ENCODE measurements at regions not wholly inside any gene's neighbourhood (a gene's known extent, or its start where the extent isn't known, plus 50 kb on each side); places are given as distances from the start of the nearest gene placed in this dataset.

DNA sequence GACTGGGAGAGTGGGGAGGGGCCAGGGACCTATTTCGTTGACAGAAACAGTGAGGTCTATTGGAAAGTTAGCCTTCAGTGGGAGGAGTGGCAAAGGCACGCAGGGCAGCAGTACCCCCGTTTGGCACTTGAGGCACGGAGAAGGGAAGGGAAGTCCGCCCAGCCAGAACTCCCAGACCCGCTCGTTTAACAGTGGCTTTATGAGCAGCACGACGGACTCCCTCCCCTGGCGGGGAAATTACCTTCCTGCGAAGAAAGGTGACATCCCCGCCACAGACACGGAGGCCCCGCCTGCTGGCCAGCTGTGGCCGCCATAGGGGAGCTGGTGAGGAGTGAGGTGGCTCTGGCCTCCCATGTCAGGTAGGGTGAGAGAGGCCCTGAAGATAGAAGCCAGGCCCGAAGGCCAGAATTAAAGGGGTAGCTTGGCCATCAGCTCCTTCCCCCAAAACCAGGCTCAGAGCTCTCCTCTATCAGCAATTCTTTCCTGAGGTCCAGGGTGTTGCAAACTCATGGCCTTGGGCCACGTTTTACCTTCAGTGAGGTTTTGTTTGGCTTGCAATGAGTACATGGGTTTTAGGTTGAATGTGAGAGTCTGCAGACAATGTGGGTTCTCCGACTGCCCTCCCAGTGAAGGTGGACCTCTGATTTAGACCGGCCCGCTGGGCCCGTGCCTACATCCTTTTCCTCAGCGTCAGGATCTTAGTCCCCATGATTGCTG is 123.7 kb downstream of the MRPL14 start (continued):
- TF ChIP-seq RAD21 (IDR thresholded peaks at IDR 0.05; ENCODE audit: insufficient read depth, low read depth, low read length) (0 out of 2 replicates have a peak, but pooled peaks have one; percentile 8), NBN (IDR thresholded peaks at IDR 0.05) (0 out of 2 replicates have a peak, but pooled peaks have one; percentile 78), ZNF274 (IDR thresholded peaks at IDR 0.05; ENCODE audit: insufficient read depth, insufficient read length) (no peak), TCF3 (IDR thresholded peaks at IDR 0.05; ENCODE audit: borderline replicate concordance, insufficient read depth, low read depth, low read length) (no peak), KAT2A (conservative IDR thresholded peaks at IDR 0.05; ENCODE audit: control insufficient read depth, low read depth, low read length) (no peak), MYC (IDR thresholded peaks at IDR 0.05; ENCODE audit: insufficient read depth, insufficient read length, insufficient replicate concordance, low read length, severe bottlenecking) (no peak), JUNB (IDR thresholded peaks at IDR 0.05) (no peak), NFYB (IDR thresholded peaks at IDR 0.05; ENCODE audit: insufficient read depth, low read depth, low read length) (no peak), WRNIP1 (IDR thresholded peaks at IDR 0.05; ENCODE audit: borderline replicate concordance, low read depth, low read length) (no peak), POLR2AphosphoS2 (IDR thresholded peaks at IDR 0.05; ENCODE audit: low read depth, low read length) (no peak), SREBF1 (IDR thresholded peaks at IDR 0.05; ENCODE audit: low read length) (no peak), RCOR1 (conservative IDR thresholded peaks at IDR 0.05; ENCODE audit: low read depth, low read length) (no peak), CHD1 (IDR thresholded peaks at IDR 0.05; ENCODE audit: low read depth, low read length) (no peak), ZZZ3 (IDR thresholded peaks at IDR 0.05; ENCODE audit: control insufficient read depth, insufficient read length, low read depth) (no peak), PML (IDR thresholded peaks at IDR 0.05; ENCODE audit: low read length) (no peak), MEF2B (IDR thresholded peaks at IDR 0.05; ENCODE audit: partially characterized antibody, poor library complexity, severe bottlenecking) (peak; percentile 55), CBX5 (IDR thresholded peaks at IDR 0.05; ENCODE audit: low read depth) (no peak), CBFB (IDR thresholded peaks at IDR 0.05; ENCODE audit: low read depth) (no peak; the same call in 1 of the 2 replicates)
- TF ChIP-seq, protein P1, sequence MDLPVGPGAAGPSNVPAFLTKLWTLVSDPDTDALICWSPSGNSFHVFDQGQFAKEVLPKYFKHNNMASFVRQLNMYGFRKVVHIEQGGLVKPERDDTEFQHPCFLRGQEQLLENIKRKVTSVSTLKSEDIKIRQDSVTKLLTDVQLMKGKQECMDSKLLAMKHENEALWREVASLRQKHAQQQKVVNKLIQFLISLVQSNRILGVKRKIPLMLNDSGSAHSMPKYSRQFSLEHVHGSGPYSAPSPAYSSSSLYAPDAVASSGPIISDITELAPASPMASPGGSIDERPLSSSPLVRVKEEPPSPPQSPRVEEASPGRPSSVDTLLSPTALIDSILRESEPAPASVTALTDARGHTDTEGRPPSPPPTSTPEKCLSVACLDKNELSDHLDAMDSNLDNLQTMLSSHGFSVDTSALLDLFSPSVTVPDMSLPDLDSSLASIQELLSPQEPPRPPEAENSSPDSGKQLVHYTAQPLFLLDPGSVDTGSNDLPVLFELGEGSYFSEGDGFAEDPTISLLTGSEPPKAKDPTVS (IDR thresholded peaks at IDR 0.05; ENCODE audit: low read depth, low read length) = no peak
- TF ChIP-seq, protein P2, sequence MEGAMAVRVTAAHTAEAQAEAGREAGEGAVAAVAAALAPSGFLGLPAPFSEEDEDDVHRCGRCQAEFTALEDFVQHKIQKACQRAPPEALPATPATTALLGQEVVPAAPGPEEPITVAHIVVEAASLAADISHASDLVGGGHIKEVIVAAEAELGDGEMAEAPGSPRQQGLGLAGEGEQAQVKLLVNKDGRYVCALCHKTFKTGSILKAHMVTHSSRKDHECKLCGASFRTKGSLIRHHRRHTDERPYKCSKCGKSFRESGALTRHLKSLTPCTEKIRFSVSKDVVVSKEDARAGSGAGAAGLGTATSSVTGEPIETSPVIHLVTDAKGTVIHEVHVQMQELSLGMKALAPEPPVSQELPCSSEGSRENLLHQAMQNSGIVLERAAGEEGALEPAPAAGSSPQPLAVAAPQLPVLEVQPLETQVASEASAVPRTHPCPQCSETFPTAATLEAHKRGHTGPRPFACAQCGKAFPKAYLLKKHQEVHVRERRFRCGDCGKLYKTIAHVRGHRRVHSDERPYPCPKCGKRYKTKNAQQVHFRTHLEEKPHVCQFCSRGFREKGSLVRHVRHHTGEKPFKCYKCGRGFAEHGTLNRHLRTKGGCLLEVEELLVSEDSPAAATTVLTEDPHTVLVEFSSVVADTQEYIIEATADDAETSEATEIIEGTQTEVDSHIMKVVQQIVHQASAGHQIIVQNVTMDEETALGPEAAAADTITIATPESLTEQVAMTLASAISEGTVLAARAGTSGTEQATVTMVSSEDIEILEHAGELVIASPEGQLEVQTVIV (IDR thresholded peaks at IDR 0.05; ENCODE audit: borderline replicate concordance, partially characterized antibody) = no peak
- TF ChIP-seq, protein P3, sequence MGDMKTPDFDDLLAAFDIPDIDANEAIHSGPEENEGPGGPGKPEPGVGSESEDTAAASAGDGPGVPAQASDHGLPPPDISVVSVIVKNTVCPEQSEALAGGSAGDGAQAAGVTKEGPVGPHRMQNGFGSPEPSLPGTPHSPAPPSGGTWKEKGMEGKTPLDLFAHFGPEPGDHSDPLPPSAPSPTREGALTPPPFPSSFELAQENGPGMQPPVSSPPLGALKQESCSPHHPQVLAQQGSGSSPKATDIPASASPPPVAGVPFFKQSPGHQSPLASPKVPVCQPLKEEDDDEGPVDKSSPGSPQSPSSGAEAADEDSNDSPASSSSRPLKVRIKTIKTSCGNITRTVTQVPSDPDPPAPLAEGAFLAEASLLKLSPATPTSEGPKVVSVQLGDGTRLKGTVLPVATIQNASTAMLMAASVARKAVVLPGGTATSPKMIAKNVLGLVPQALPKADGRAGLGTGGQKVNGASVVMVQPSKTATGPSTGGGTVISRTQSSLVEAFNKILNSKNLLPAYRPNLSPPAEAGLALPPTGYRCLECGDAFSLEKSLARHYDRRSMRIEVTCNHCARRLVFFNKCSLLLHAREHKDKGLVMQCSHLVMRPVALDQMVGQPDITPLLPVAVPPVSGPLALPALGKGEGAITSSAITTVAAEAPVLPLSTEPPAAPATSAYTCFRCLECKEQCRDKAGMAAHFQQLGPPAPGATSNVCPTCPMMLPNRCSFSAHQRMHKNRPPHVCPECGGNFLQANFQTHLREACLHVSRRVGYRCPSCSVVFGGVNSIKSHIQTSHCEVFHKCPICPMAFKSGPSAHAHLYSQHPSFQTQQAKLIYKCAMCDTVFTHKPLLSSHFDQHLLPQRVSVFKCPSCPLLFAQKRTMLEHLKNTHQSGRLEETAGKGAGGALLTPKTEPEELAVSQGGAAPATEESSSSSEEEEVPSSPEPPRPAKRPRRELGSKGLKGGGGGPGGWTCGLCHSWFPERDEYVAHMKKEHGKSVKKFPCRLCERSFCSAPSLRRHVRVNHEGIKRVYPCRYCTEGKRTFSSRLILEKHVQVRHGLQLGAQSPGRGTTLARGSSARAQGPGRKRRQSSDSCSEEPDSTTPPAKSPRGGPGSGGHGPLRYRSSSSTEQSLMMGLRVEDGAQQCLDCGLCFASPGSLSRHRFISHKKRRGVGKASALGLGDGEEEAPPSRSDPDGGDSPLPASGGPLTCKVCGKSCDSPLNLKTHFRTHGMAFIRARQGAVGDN (IDR thresholded peaks at IDR 0.05) = peak; percentile 70; the same call in 1 of the 2 replicates
- TF ChIP-seq, protein P4, sequence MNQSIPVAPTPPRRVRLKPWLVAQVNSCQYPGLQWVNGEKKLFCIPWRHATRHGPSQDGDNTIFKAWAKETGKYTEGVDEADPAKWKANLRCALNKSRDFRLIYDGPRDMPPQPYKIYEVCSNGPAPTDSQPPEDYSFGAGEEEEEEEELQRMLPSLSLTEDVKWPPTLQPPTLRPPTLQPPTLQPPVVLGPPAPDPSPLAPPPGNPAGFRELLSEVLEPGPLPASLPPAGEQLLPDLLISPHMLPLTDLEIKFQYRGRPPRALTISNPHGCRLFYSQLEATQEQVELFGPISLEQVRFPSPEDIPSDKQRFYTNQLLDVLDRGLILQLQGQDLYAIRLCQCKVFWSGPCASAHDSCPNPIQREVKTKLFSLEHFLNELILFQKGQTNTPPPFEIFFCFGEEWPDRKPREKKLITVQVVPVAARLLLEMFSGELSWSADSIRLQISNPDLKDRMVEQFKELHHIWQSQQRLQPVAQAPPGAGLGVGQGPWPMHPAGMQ (IDR thresholded peaks at IDR 0.05; ENCODE audit: borderline replicate concordance) = no peak
